ENCODE measurements at regions not wholly inside any gene's neighbourhood (a gene's known extent, or its start where the extent isn't known, plus 50 kb on each side); places are given as distances from the start of the nearest gene placed in this dataset.

- Mint-ChIP-seq H3K27me3 (peaks cover 6% of the 10 kb centered on the region), H3K4me3 (no peak overlapping the region), H3K4me1 (no peaks in the 10 kb centered on the region), H3K36me3 (no peaks in the 10 kb centered on the region), H3K9me3 (no peaks in the 10 kb centered on the region), H3K27ac (no peak overlapping the region)
- Histone ChIP-seq H3K9me3 (ENCODE audit: control insufficient read depth in 2 of 2, low read length in 2 of 2) (no peaks in the 10 kb centered on the region), H3K27ac (ENCODE audit: insufficient read depth, low read length, poor library complexity, severe bottlenecking) (no peak overlapping the region), H3K4me1 (ENCODE audit: control insufficient read depth, insufficient read depth, low read length, poor library complexity, severe bottlenecking) (no peaks in the 10 kb centered on the region), H3K27me3 (ENCODE audit: control insufficient read depth, insufficient read depth, low read length) (no peaks in the 10 kb centered on the region), H3K4me3 (ENCODE audit: low read depth, low read length) (no peak overlapping the region), H3K36me3 (ENCODE audit: control insufficient read depth, insufficient read depth, low read length) (no peaks in the 10 kb centered on the region)
- ATAC-seq (ENCODE audit: low read depth in 2 of 2), result no peak
- DNase-seq, result no peak
These were observed 232.7 kb downstream of the TTC32 start for GRCh38 chr2:19669126-19669525.

- Histone ChIP-seq H3K36me3 (ENCODE audit: control insufficient read depth, insufficient read depth, low read length) (no peaks in the 10 kb centered on the region), H3K4me3 (ENCODE audit: low read depth, low read length) (no peak overlapping the region), H3K4me1 (ENCODE audit: control insufficient read depth, insufficient read depth, low read length, poor library complexity, severe bottlenecking) (no peaks in the 10 kb centered on the region), H3K27me3 (ENCODE audit: control insufficient read depth, insufficient read depth, low read length) (no peaks in the 10 kb centered on the region), H3K9me3 (ENCODE audit: control insufficient read depth in 2 of 2, low read length in 2 of 2) (no peaks in the 10 kb centered on the region), H3K27ac (ENCODE audit: insufficient read depth, low read length, poor library complexity, severe bottlenecking) (no peak overlapping the region)
- H3K27ac Mint-ChIP-seq, result no peak overlapping the region
- ATAC-seq (ENCODE audit: low read depth in 2 of 2) (no peak), DNase-seq (no peak)
- H3K36me3 Mint-ChIP-seq, result no peaks in the 10 kb centered on the region
- H3K9me3 Mint-ChIP-seq, result no peaks in the 10 kb centered on the region
- no peak overlapping the region for H3K4me3 Mint-ChIP-seq
- peaks cover 6% of the 10 kb centered on the region for H3K27me3 Mint-ChIP-seq
- H3K4me1 Mint-ChIP-seq, result no peaks in the 10 kb centered on the region
These were observed 234.2 kb downstream of the TTC32 start for GRCh38 chr2:19667536-19667949.

- H3K27ac ChIP-seq (ENCODE audit: insufficient read depth, low read length, poor library complexity, severe bottlenecking), result no peak overlapping the region
- H3K27me3 ChIP-seq (ENCODE audit: control insufficient read depth, insufficient read depth, low read length), result no peaks in the 10 kb centered on the region
- Mint-ChIP-seq H3K9me3 (no peaks in the 10 kb centered on the region), H3K36me3 (no peaks in the 10 kb centered on the region), H3K27me3 (peaks cover 6% of the 10 kb centered on the region), H3K4me3 (no peak overlapping the region), H3K4me1 (no peaks in the 10 kb centered on the region), H3K27ac (no peak overlapping the region)
- no peaks in the 10 kb centered on the region for H3K36me3 ChIP-seq (ENCODE audit: control insufficient read depth, insufficient read depth, low read length)
- H3K4me1 ChIP-seq (ENCODE audit: control insufficient read depth, insufficient read depth, low read length, poor library complexity, severe bottlenecking), result no peaks in the 10 kb centered on the region
- H3K9me3 ChIP-seq (ENCODE audit: control insufficient read depth in 2 of 2, low read length in 2 of 2), result no peaks in the 10 kb centered on the region
- DNase-seq (no peak), ATAC-seq (ENCODE audit: low read depth in 2 of 2) (no peak)
- no peak overlapping the region for H3K4me3 ChIP-seq (ENCODE audit: low read depth, low read length)
These were observed 234.7 kb downstream of the TTC32 start for GRCh38 chr2:19667085-19667484.

GRCh38 chr2:19664646-19665045 is 237.1 kb downstream of the TTC32 start:
- H3K27me3 Mint-ChIP-seq, result peaks cover 10% of the 10 kb centered on the region
- no peak overlapping the region for H3K4me3 Mint-ChIP-seq
- H3K27ac ChIP-seq (ENCODE audit: insufficient read depth, low read length, poor library complexity, severe bottlenecking), result no peak overlapping the region
- ATAC-seq (ENCODE audit: low read depth in 2 of 2), result no peak
- no peak overlapping the region for H3K27ac Mint-ChIP-seq
- H3K9me3 ChIP-seq (ENCODE audit: control insufficient read depth in 2 of 2, low read length in 2 of 2), result no peaks in the 10 kb centered on the region
- H3K4me1 Mint-ChIP-seq, result no peaks in the 10 kb centered on the region
- H3K36me3 Mint-ChIP-seq, result no peaks in the 10 kb centered on the region
- no peak overlapping the region for H3K4me3 ChIP-seq (ENCODE audit: low read depth, low read length)
- no peaks in the 10 kb centered on the region for H3K4me1 ChIP-seq (ENCODE audit: control insufficient read depth, insufficient read depth, low read length, poor library complexity, severe bottlenecking)
- DNase-seq, result no peak
- H3K36me3 ChIP-seq (ENCODE audit: control insufficient read depth, insufficient read depth, low read length), result no peaks in the 10 kb centered on the region
- peaks cover 0 to 2% (median 0%) of the 10 kb centered on the region in 7 donors for H3K9me3 Mint-ChIP-seq
- H3K27me3 ChIP-seq (ENCODE audit: control insufficient read depth, insufficient read depth, low read length), result no peaks in the 10 kb centered on the region

- no peak for DNase-seq
- H3K9me3 Mint-ChIP-seq, result peaks cover 0 to 2% (median 0%) of the 10 kb centered on the region in 7 donors
- peaks cover 4% of the 10 kb centered on the region for H3K27me3 Mint-ChIP-seq
- H3K36me3 Mint-ChIP-seq, result no peaks in the 10 kb centered on the region
- H3K36me3 ChIP-seq (ENCODE audit: control insufficient read depth, insufficient read depth, low read length), result no peaks in the 10 kb centered on the region
- H3K27ac ChIP-seq (ENCODE audit: insufficient read depth, low read length, poor library complexity, severe bottlenecking), result no peak overlapping the region
- H3K4me1 ChIP-seq (ENCODE audit: control insufficient read depth, insufficient read depth, low read length, poor library complexity, severe bottlenecking), result no peaks in the 10 kb centered on the region
- no peak overlapping the region for H3K27ac Mint-ChIP-seq
- no peak overlapping the region for H3K4me3 Mint-ChIP-seq
- no peak for ATAC-seq (ENCODE audit: low read depth in 2 of 2)
- H3K4me3 ChIP-seq (ENCODE audit: low read depth, low read length), result no peak overlapping the region
- no peaks in the 10 kb centered on the region for H3K4me1 Mint-ChIP-seq
- no peaks in the 10 kb centered on the region for H3K9me3 ChIP-seq (ENCODE audit: control insufficient read depth in 2 of 2, low read length in 2 of 2)
- H3K27me3 ChIP-seq (ENCODE audit: control insufficient read depth, insufficient read depth, low read length), result no peaks in the 10 kb centered on the region
These were observed 242.6 kb downstream of the TTC32 start for GRCh38 chr2:19659024-19659792.

GRCh38 chr2:19656011-19656410 is 245.8 kb downstream of the TTC32 start:
- Mint-ChIP-seq H3K4me3 (no peak overlapping the region), H3K4me1 (no peaks in the 10 kb centered on the region)

GRCh38 chr2:19654310-19655090 is 247.3 kb downstream of the TTC32 start:
- peaks cover 0 to 6% (median 0%) of the 10 kb centered on the region in 7 donors for H3K9me3 Mint-ChIP-seq
- Histone ChIP-seq H3K9me3 (ENCODE audit: control insufficient read depth in 2 of 2, low read length in 2 of 2) (no peaks in the 10 kb centered on the region), H3K4me1 (ENCODE audit: control insufficient read depth, insufficient read depth, low read length, poor library complexity, severe bottlenecking) (no peaks in the 10 kb centered on the region), H3K27me3 (ENCODE audit: control insufficient read depth, insufficient read depth, low read length) (no peaks in the 10 kb centered on the region), H3K36me3 (ENCODE audit: control insufficient read depth, insufficient read depth, low read length) (no peaks in the 10 kb centered on the region), H3K27ac (ENCODE audit: insufficient read depth, low read length, poor library complexity, severe bottlenecking) (no peak overlapping the region), H3K4me3 (ENCODE audit: low read depth, low read length) (no peak overlapping the region)
- no peaks in the 10 kb centered on the region for H3K27me3 Mint-ChIP-seq
- no peak overlapping the region for H3K4me3 Mint-ChIP-seq
- ATAC-seq (ENCODE audit: low read depth in 2 of 2) (no peak), DNase-seq (no peak)
- H3K27ac Mint-ChIP-seq, result no peak overlapping the region
- no peaks in the 10 kb centered on the region for H3K4me1 Mint-ChIP-seq
- no peaks in the 10 kb centered on the region for H3K36me3 Mint-ChIP-seq

More at GRCh38 chr2:19656011-19656410, 245.8 kb downstream of the TTC32 start:
- ATAC-seq (ENCODE audit: low read depth in 2 of 2) (no peak), DNase-seq (no peak)
- H3K9me3 Mint-ChIP-seq, result peaks cover 0 to 6% (median 0%) of the 10 kb centered on the region in 7 donors
- H3K27me3 Mint-ChIP-seq, result peaks cover 4% of the 10 kb centered on the region
- H3K27ac ChIP-seq (ENCODE audit: insufficient read depth, low read length, poor library complexity, severe bottlenecking), result no peak overlapping the region
- H3K9me3 ChIP-seq (ENCODE audit: control insufficient read depth in 2 of 2, low read length in 2 of 2), result no peaks in the 10 kb centered on the region
- no peak overlapping the region for H3K27ac Mint-ChIP-seq
- H3K27me3 ChIP-seq (ENCODE audit: control insufficient read depth, insufficient read depth, low read length), result no peaks in the 10 kb centered on the region
- H3K4me1 ChIP-seq (ENCODE audit: control insufficient read depth, insufficient read depth, low read length, poor library complexity, severe bottlenecking), result no peaks in the 10 kb centered on the region
- H3K4me3 ChIP-seq (ENCODE audit: low read depth, low read length), result no peak overlapping the region
- H3K36me3 Mint-ChIP-seq, result no peaks in the 10 kb centered on the region
- no peaks in the 10 kb centered on the region for H3K36me3 ChIP-seq (ENCODE audit: control insufficient read depth, insufficient read depth, low read length)

Data from CD4-positive, CD25-positive, alpha-beta regulatory T cell (primary cell).